22Rv1 (cell line): ENCODE measurements at regions not wholly inside any gene's neighbourhood (a gene's known extent, or its start where the extent isn't known, plus 50 kb on each side); places are given as distances from the start of the nearest gene placed in this dataset.

Experiments
- H3K27ac ChIP-seq: fragments of 450-650 bp; 2 replicates; pipeline ENCODE4 v1.5.1; 2017
- CTCF ChIP-seq: fragments of 450-650 bp; IDR thresholded peaks from 2 replicates; pipeline ENCODE4 v1.5.1; 2017; ENCODE audit warnings: mild to moderate bottlenecking
- ZFX ChIP-seq: fragments of 450-650 bp; IDR thresholded peaks from 2 replicates; pipeline ENCODE4 v1.6.1; 2017; ENCODE audit warnings: antibody characterized with exemption, borderline replicate concordance

DNA sequence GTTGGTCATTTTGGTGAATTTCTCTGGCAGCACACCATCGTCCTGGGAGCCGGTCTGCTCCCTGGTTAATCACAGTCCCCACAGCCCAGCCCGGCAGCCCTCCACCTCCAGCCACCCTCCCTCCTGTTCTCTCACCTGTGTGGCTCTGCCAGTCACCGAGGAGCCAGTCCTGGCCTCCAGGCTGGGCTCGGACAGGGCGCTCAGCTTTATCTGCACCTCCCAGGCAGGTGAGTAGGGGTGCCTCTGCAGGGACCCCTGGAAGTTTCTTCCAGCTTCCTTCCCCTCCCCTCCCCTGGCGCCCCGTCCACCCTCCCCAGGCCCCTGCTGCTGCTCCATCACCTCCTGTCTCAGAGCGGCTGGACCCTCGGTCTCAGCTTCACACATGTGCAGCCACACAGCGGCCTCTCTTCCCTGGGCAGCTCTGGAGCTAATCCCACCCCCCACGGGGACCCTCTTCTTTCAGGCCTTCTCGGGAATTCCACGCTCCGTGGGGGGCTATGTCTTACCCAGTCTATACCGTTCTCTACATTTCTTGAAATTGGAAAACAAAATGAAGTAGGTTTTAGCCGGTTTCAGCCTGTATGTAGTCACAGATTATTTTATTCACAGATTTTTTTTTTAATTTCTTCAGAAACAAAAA, 213.9 kb upstream of the PPP2R2D start:
- no peak overlapping the region for H3K27ac ChIP-seq
- TF ChIP-seq ZFX (no peak), CTCF (no peak)

GRCh38 chr10:131688304-131688703, 212.5 kb upstream of the PPP2R2D start:
- no peak for TF ChIP-seq ZFX
- no peak for TF ChIP-seq CTCF

DNA sequence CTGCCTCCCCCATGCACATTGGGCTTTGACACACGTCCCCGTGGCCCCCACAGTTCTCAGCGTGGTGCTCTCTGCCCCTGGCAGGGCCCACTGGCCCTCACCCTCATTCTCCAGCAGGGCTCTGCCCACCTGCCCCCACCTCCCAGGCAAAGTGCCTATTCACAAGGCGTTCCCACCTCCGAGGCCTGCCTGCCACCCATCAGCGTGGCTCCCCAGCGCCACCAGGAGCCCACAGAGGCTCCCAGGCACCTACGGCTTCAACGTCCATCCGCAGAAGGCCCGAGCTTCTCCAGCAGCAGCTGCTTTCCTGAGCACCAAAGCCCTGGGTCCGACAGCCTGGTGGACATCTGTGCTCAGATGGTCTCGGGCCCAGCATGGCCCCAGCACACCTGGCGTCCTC, 211.8 kb upstream of the PPP2R2D start:
- TF ChIP-seq CTCF (no peak), ZFX (no peak)
- H3K27ac ChIP-seq, result no peak overlapping the region

More at GRCh38 chr10:131688304-131688703, 212.5 kb upstream of the PPP2R2D start:
- H3K27ac ChIP-seq, result no peak overlapping the region

DNA sequence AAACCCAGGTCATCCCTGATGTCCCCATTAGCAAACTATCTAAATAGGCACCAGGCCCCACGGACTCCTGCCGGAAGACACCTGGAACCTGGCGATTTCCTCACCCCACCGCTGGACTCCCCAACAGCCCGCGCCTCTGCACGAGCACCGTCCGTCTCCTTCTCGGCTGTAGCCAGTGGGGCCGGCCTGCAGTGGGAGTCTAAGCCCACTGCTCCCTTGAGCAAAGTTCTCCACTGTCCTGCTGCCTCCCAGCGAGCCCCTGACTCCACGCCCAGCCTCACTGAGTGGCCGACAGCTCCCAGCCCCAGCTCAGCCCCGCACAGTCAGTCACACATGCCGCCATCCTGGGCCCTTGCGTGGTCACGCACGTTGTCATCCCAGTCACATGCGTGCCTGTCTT, 211.3 kb upstream of the PPP2R2D start:
- no peak overlapping the region for H3K27ac ChIP-seq
- TF ChIP-seq CTCF, result no peak
- no peak for TF ChIP-seq ZFX

DNA sequence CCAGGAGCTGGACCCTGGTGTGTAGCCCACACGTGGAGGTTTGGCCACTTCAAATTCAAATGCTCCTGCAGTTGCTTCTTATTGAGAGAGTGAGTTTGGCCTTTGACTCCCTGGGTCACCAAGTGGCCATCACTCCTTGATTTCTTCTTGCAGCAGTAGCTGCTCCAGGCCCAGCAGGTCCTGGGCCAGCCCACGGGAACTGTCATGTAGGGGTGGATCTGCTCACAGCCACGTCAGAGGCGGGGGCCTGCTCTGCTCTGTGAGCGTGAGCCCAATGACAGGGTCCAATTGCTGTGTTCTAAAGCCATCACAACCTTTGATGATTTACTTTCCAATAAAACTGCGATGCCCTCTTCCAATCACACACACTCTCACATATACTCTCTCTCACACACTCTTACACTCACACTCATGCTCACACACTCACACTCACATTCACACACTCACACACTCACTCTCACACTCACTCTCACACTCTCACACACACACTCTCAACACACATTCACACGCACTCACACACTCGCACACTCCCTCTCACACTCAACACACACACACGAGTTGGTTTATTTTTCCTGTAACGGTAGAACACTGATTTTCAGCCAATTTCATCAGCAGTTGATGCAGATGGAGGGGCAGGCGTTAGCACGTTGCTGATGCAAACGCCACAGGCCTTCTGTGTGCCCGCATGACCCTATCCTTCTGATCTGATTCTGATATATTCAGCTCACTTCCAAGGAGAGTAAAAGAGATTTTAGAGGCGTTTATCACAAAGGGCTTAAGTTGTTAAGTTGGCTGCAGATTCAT, 210.7 kb upstream of the PPP2R2D start:
- H3K27ac ChIP-seq, result no peak overlapping the region
- TF ChIP-seq ZFX (no peak), CTCF (no peak)

DNA sequence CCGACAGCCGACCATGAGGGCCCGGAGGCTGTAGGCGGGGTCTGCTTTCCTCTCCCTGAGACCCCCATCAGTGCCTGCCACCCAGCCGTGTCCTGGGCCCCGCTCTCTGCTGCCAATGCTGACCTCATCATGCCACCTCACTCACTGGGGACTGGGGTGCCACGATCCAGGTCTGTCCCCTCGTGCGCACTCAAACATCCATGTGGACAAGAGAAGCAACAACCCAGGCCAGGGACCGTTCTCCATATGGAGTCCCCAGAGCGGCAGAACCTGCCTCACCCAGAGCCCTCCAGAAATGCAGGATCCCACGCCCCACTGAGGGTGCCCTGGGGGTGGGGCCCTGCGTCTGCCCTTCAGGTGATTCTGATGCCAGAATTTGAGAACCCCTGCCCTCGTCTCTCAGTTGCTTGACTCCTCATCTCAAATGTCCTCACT, 210.0 kb upstream of the PPP2R2D start:
- TF ChIP-seq ZFX (no peak), CTCF (no peak)

GRCh38 chr10:131691481-131692090, 209.2 kb upstream of the PPP2R2D start:
- TF ChIP-seq CTCF, result no peak
- no peak for TF ChIP-seq ZFX
- no peak overlapping the region for H3K27ac ChIP-seq

More for the DNA sequence above, 210.0 kb upstream of the PPP2R2D start:
- no peak overlapping the region for H3K27ac ChIP-seq
